ENCODE measurements at regions not wholly inside any gene's neighbourhood (a gene's known extent, or its start where the extent isn't known, plus 50 kb on each side); places are given as distances from the start of the nearest gene placed in this dataset.

DNA sequence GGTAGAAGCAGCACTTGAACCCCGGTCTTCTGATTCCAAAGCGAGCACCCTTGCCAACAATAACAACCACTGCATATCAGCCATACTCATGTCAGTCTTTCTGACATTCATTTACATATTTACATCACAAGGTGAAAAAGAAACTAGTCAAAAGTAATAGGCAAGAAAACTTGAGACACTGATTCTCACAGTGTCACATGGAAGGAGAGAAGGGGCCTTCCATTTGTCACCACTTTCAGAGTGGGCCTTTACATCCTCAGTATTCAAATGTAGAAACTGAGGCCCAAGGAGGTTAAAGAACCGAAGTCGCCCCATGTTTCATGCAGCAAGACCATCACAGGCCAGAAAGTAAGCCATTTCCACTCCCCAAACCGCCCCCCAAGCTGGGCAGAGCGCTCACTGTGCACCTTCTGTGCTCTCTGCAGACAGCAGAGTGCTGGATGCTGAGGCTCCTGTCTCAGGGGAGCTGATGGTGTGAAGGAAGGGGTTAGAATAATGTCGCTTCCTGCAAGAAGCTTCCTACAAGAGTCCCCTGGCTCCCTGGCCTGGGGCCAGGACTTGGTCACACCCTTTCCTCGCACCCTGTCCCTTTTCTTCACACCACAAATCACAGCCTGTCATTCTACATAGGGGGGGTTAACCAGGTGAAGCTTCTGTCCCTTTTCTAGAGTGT lies 260.1 kb downstream of the UACA start:
- no peak overlapping the region for H3K4me2 ChIP-seq (ENCODE audit: low read length)
- TF ChIP-seq, protein P1, sequence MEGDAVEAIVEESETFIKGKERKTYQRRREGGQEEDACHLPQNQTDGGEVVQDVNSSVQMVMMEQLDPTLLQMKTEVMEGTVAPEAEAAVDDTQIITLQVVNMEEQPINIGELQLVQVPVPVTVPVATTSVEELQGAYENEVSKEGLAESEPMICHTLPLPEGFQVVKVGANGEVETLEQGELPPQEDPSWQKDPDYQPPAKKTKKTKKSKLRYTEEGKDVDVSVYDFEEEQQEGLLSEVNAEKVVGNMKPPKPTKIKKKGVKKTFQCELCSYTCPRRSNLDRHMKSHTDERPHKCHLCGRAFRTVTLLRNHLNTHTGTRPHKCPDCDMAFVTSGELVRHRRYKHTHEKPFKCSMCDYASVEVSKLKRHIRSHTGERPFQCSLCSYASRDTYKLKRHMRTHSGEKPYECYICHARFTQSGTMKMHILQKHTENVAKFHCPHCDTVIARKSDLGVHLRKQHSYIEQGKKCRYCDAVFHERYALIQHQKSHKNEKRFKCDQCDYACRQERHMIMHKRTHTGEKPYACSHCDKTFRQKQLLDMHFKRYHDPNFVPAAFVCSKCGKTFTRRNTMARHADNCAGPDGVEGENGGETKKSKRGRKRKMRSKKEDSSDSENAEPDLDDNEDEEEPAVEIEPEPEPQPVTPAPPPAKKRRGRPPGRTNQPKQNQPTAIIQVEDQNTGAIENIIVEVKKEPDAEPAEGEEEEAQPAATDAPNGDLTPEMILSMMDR (IDR thresholded peaks at IDR 0.05), result no peak
- H2AFZ ChIP-seq, result no peak overlapping the region
- H3K79me2 ChIP-seq, result no peaks in the 10 kb centered on the region
- H3K27ac ChIP-seq, result no peak overlapping the region
- no peaks in the 10 kb centered on the region for H3K4me1 ChIP-seq
- H3K27me3 ChIP-seq (ENCODE audit: control insufficient read depth, insufficient read depth, low read length), result no peaks in the 10 kb centered on the region
- H3K36me3 ChIP-seq (ENCODE audit: control insufficient read depth, insufficient read depth, low read length), result no peaks in the 10 kb centered on the region
- H3K9ac ChIP-seq, result no peak overlapping the region
- H3K9me3 ChIP-seq (ENCODE audit: control insufficient read depth, low read length), result no peaks in the 10 kb centered on the region
- H3K4me3 ChIP-seq (ENCODE audit: low read depth, low read length), result no peak overlapping the region

DNA sequence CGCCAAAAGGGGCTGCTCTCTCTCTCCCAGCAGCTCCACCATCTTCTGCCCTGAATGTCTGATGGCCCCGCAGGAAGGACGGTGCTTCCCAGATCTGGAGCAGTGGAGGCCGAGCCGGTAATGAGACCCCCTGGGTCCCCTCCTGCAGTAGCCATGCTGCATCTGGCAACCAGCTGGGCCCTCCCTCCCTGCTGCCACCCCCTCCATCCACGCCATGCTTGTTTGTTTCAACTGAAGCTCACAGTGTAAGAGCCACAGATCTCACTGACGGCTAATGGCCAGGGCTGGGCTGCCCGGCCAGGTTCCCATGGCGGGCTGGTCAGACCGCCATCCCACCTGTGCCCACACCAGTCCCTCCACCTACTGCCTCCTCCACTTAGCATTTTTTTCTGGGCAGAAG lies 260.8 kb downstream of the UACA start:
- no peaks in the 10 kb centered on the region for H3K79me2 ChIP-seq
- H2AFZ ChIP-seq, result no peak overlapping the region
- no peaks in the 10 kb centered on the region for H3K36me3 ChIP-seq (ENCODE audit: control insufficient read depth, insufficient read depth, low read length)
- H3K27ac ChIP-seq, result no peak overlapping the region
- H3K4me3 ChIP-seq (ENCODE audit: low read depth, low read length), result no peak overlapping the region
- H3K4me2 ChIP-seq (ENCODE audit: low read length), result no peak overlapping the region
- no peaks in the 10 kb centered on the region for H3K4me1 ChIP-seq
- H3K27me3 ChIP-seq (ENCODE audit: control insufficient read depth, insufficient read depth, low read length), result no peaks in the 10 kb centered on the region
- no peaks in the 10 kb centered on the region for H3K9me3 ChIP-seq (ENCODE audit: control insufficient read depth, low read length)
- no peak overlapping the region for H3K9ac ChIP-seq
- TF ChIP-seq, protein P1 (IDR thresholded peaks at IDR 0.05), result no peak

DNA sequence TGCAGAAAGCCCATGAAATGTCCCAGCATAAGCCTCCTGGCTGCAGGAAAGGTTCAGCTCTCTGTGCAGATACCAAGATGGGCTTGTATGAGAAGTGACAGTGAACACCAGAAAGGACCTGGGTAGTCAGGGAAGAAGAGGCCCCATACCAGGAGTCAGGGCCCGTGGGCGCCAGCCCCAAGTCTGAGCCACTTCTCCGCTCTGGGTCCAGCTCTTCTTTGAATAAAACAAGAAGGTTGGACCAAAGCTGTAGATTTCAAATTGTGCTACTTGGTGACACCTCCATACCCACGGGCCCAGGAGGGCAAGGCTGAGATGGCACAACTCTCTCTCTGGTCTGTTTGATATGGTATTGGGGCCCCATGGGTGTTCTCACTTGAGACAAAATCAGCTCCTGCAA lies 261.5 kb downstream of the UACA start:
- Histone ChIP-seq H3K9ac (no peak overlapping the region), H3K79me2 (no peaks in the 10 kb centered on the region), H2AFZ (no peak overlapping the region), H3K4me1 (no peaks in the 10 kb centered on the region), H3K27ac (no peak overlapping the region), H3K36me3 (ENCODE audit: control insufficient read depth, insufficient read depth, low read length) (no peaks in the 10 kb centered on the region), H3K27me3 (ENCODE audit: control insufficient read depth, insufficient read depth, low read length) (no peaks in the 10 kb centered on the region), H3K4me3 (ENCODE audit: low read depth, low read length) (no peak overlapping the region), H3K4me2 (ENCODE audit: low read length) (no peak overlapping the region), H3K9me3 (ENCODE audit: control insufficient read depth, low read length) (no peaks in the 10 kb centered on the region)
- TF ChIP-seq, protein P1 (IDR thresholded peaks at IDR 0.05), result no peak

DNA sequence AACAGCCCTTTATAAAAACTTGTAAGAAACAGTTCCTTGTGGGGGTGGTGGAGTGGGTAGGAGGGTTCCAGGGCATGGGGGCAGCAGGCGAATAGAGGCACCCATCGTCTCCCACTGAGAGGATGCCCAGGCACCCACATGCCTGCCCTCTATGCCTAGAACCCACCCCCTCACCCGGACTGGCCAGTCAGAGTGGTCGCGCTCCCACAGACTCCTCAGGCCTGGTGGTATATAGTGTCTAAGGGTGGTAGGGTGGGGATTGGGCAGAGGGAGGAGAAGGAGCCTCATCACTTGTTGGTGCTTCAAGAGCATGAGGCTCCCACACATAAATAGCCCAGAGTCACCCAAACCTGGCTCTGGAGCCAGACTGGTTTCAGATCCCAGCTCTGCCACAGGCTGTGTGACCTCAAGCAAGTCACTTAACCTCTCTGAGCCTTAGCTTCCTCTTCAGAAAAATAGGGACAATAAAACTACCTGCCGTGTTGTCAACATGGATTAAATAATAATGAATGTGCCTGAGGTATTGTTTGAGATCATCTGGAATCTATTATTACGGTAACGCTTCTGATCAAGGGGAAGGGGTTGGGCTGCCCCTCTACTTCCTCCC lies 262.1 kb downstream of the UACA start:
- Histone ChIP-seq H2AFZ (no peak overlapping the region), H3K27ac (no peak overlapping the region), H3K27me3 (ENCODE audit: control insufficient read depth, insufficient read depth, low read length) (no peaks in the 10 kb centered on the region), H3K9me3 (ENCODE audit: control insufficient read depth, low read length) (no peaks in the 10 kb centered on the region), H3K4me1 (no peaks in the 10 kb centered on the region), H3K79me2 (no peaks in the 10 kb centered on the region), H3K4me2 (ENCODE audit: low read length) (no peak overlapping the region), H3K4me3 (ENCODE audit: low read depth, low read length) (no peak overlapping the region), H3K9ac (no peak overlapping the region), H3K36me3 (ENCODE audit: control insufficient read depth, insufficient read depth, low read length) (no peaks in the 10 kb centered on the region)
- TF ChIP-seq, protein P1 (IDR thresholded peaks at IDR 0.05), result no peak

DNA sequence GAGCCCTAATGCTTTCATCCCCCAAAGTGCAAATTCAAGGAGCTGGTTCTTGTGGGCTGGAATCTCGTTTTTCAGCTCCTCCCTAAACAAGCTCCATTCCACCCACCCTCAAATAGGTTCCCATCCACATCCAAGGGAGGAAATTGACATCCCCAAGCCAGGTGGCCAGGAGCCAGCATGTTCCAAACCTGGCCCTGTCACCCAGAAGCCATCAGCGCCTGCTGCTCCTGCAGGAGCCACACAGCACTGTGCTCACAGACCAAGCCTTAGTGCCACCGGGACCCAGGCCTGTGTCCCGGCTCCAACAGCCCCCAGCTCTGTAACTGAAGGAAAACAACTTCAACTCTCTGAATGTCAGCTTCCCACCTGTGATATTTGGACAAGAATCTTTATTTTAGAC lies 263.6 kb downstream of the UACA start:
- Histone ChIP-seq H3K4me3 (ENCODE audit: low read depth, low read length) (no peak overlapping the region), H3K9ac (no peak overlapping the region), H3K27ac (no peak overlapping the region), H3K27me3 (ENCODE audit: control insufficient read depth, insufficient read depth, low read length) (no peaks in the 10 kb centered on the region), H3K79me2 (no peaks in the 10 kb centered on the region), H3K36me3 (ENCODE audit: control insufficient read depth, insufficient read depth, low read length) (no peaks in the 10 kb centered on the region), H3K4me2 (ENCODE audit: low read length) (no peak overlapping the region), H3K9me3 (ENCODE audit: control insufficient read depth, low read length) (no peaks in the 10 kb centered on the region), H3K4me1 (no peaks in the 10 kb centered on the region), H2AFZ (no peak overlapping the region)
- TF ChIP-seq, protein P1 (IDR thresholded peaks at IDR 0.05), result no peak

Measured in parathyroid adenoma (tissue), 2 donors.